ENCODE measurements at regions not wholly inside any gene's neighbourhood (a gene's known extent, or its start where the extent isn't known, plus 50 kb on each side); places are given as distances from the start of the nearest gene placed in this dataset.

DNA sequence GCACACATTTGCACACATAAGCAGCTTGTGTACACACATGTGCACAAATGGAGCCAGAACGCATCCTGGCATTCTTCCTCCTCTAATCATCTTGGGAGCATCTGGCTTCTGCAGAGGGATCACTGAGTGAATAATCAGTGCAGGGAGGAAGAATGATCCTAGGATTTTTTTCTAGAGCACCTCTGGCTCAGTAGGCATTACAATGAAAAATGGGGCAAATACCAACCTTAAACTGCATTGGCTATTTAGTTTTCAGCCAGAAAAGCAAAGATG lies 205.7 kb upstream of the TCF21 start:
- Histone ChIP-seq H3K4me1 (replicated peaks) (no peaks in the 10 kb centered on the region), H3K27ac (no peak overlapping the region), H3K27me3 (replicated peaks; ENCODE audit: insufficient read depth) (no peaks in the 10 kb centered on the region), H3K36me3 (no peaks in the 10 kb centered on the region), H3K9me3 (no peaks in the 10 kb centered on the region), H3K4me3 (no peak overlapping the region)
- no peak for DNase-seq (ENCODE audit: low spot score)
- WGBS = 26% methylated on average over 1 of the region's 1 CpG
- intact Hi-C loops (cut with DNase I) = no loop called here
- TF ChIP-seq POLR2A (IDR thresholded peaks at IDR 0.05) (no peak), POLR2AphosphoS5 (IDR thresholded peaks at IDR 0.05) (no peak)

DNA sequence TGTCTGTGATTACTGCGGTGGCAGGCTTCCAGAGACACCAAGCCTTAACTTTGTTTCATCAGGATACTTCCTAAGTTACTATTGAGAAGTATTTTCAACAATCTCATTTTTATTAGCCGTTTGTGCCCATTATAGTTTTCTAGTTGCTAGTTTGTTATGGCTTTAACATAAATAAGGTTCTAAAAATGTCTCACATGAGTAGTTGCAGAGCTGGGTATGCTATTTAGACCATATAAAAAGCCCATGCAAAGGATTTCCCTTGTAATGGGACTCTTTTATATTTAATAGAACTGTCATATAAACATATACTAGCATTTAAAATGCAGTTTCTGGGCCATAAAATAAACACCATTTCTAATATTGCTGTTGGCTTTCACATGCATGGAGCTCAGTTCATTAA lies 205.3 kb upstream of the TCF21 start:
- WGBS = 15% methylated on average over 2 of the region's 2 CpGs

DNA sequence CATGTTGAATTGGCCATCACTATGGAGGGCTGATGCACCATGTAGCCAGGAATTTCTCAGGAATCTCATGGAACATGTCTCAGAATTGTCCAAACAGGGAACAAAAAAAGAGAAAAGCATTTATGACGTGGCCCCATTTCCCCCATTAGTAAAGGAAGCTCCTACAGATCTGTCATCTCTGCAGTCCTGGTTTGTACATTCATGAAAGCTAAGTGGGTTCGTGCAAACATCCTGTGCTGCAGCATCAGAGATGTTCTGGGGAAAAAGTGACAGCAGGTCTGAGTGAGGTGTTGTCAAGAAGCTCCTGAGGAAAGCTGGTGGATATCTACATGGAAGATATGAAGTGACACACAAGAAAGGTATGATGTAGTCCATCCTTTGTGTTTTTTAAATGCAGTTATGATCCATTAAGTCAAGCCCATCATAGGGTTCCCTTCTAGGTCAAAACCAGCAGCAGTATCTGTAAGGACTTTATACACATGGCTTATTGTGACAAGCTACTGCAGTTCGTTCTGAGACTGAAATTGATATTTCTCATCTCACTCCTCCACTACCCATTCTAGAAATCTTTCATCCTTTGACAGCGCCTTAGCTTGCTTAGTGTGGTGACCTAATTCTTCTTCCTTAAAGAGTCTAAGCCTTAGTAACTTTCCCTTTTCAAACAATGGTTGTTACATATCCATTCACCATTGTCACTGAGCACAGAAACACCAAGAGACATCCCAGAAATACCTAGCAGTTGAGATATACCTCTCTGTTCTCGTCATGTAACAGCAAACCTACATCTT lies 200.0 kb upstream of the TCF21 start:
- 94% methylated on average over 5 of the region's 5 CpGs for WGBS
- intact Hi-C loops (cut with DNase I) = no loop called here
- Histone ChIP-seq H3K27me3 (replicated peaks; ENCODE audit: insufficient read depth) (no peaks in the 10 kb centered on the region), H3K36me3 (no peaks in the 10 kb centered on the region), H3K9me3 (no peaks in the 10 kb centered on the region), H3K4me3 (no peak overlapping the region), H3K4me1 (replicated peaks) (no peaks in the 10 kb centered on the region), H3K27ac (no peak overlapping the region)
- DNase-seq (ENCODE audit: low spot score) = no peak
- TF ChIP-seq POLR2A (IDR thresholded peaks at IDR 0.05) = no peak

More for the DNA sequence above, 205.3 kb upstream of the TCF21 start:
- no peaks in the 10 kb centered on the region for H3K36me3 ChIP-seq
- intact Hi-C loops (cut with DNase I) = no loop called here
- no peak overlapping the region for H3K27ac ChIP-seq
- H3K4me1 ChIP-seq (replicated peaks) = no peaks in the 10 kb centered on the region
- H3K9me3 ChIP-seq = no peaks in the 10 kb centered on the region
- TF ChIP-seq POLR2AphosphoS5 (IDR thresholded peaks at IDR 0.05) (no peak), POLR2A (IDR thresholded peaks at IDR 0.05) (no peak)
- H3K4me3 ChIP-seq = no peak overlapping the region
- DNase-seq (ENCODE audit: low spot score) = no peak
- no peaks in the 10 kb centered on the region for H3K27me3 ChIP-seq (replicated peaks; ENCODE audit: insufficient read depth)

DNA sequence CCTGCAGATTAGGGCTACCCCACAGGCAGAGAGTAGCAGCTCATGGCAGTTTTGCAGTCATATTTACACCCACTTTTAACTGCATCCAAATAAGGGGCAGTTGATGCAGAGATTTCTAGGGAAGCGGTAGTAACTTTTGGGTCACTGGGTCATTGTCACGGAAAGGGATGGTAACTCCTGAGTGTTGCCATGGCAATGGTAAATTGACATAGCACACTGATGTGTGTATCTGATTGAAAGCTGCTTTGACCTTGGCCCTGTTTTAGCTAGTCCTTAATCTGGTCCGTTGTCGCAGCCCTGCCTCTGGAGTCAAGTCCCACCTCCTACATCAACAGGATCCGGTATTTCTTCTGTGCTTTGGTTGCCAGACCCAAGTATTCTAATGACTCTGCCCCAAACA lies 199.1 kb upstream of the TCF21 start:
- H3K27me3 ChIP-seq (replicated peaks; ENCODE audit: insufficient read depth) = no peaks in the 10 kb centered on the region
- H3K9me3 ChIP-seq = no peaks in the 10 kb centered on the region
- H3K27ac ChIP-seq = no peak overlapping the region
- intact Hi-C loops (cut with DNase I) = no loop called here
- H3K4me3 ChIP-seq = no peak overlapping the region
- H3K36me3 ChIP-seq = no peaks in the 10 kb centered on the region
- TF ChIP-seq, protein P1, sequence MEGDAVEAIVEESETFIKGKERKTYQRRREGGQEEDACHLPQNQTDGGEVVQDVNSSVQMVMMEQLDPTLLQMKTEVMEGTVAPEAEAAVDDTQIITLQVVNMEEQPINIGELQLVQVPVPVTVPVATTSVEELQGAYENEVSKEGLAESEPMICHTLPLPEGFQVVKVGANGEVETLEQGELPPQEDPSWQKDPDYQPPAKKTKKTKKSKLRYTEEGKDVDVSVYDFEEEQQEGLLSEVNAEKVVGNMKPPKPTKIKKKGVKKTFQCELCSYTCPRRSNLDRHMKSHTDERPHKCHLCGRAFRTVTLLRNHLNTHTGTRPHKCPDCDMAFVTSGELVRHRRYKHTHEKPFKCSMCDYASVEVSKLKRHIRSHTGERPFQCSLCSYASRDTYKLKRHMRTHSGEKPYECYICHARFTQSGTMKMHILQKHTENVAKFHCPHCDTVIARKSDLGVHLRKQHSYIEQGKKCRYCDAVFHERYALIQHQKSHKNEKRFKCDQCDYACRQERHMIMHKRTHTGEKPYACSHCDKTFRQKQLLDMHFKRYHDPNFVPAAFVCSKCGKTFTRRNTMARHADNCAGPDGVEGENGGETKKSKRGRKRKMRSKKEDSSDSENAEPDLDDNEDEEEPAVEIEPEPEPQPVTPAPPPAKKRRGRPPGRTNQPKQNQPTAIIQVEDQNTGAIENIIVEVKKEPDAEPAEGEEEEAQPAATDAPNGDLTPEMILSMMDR (IDR thresholded peaks at IDR 0.05) = no peak
- TF ChIP-seq POLR2A (IDR thresholded peaks at IDR 0.05) = no peak
- TF ChIP-seq POLR2AphosphoS5 (IDR thresholded peaks at IDR 0.05) = no peak
- 83% methylated on average over 5 of the region's 5 CpGs for WGBS
- H3K4me1 ChIP-seq (replicated peaks) = no peaks in the 10 kb centered on the region
- DNase-seq (ENCODE audit: low spot score) = no peak

DNA sequence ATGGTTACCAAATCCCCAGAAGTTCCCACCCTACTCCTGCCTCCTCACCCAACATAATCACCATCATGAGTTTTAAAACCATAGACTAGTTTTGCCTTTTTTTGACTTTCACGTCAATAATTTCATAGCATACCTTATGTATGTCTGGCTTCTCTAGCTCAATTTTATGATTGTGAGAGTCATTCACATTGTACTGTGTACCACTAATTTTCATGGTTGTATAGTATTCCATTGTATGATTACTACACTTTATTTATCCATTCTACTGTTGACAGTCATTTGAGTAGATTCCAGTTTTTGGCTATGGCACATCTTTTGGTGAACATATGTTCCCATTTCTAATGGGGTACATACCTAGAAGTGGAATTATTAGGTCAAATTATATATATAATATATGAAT lies 195.3 kb upstream of the TCF21 start:
- Histone ChIP-seq H3K27ac (no peak overlapping the region), H3K27me3 (replicated peaks; ENCODE audit: insufficient read depth) (no peaks in the 10 kb centered on the region), H3K36me3 (no peaks in the 10 kb centered on the region), H3K4me1 (replicated peaks) (no peaks in the 10 kb centered on the region), H3K9me3 (no peaks in the 10 kb centered on the region), H3K4me3 (no peak overlapping the region)
- intact Hi-C loops (cut with DNase I) = no loop called here
- DNase-seq (ENCODE audit: low spot score) = no peak
- WGBS = 94% methylated on average over 1 of the region's 1 CpG
- TF ChIP-seq POLR2A (IDR thresholded peaks at IDR 0.05) = no peak
- TF ChIP-seq, protein P1 (IDR thresholded peaks at IDR 0.05) = no peak

DNA sequence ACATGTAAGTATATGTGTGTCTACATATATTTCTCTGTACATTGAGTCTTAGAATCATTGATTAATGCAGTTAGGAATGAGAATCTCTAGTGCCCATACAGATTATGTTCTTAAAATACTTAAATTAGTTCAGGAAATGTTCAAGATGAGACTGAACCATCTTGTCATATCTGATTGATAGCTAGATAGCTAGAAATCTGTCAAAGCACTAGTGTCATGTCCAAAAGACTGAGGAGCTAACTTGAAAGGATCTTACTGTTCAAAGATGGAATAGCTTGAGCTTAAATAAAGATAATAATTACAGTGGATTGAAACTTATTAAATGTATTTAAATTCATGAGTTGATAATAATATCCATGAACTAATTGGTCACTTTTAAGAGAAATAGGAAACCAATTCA lies 191.7 kb upstream of the TCF21 start:
- intact Hi-C loops (cut with DNase I) = no loop called here
- no peak for DNase-seq (ENCODE audit: low spot score)
- TF ChIP-seq POLR2AphosphoS5 (IDR thresholded peaks at IDR 0.05) (no peak), POLR2A (IDR thresholded peaks at IDR 0.05) (no peak)
- TF ChIP-seq, protein P1 (IDR thresholded peaks at IDR 0.05) = no peak
- Histone ChIP-seq H3K4me3 (no peak overlapping the region), H3K27me3 (replicated peaks; ENCODE audit: insufficient read depth) (no peaks in the 10 kb centered on the region), H3K9me3 (no peaks in the 10 kb centered on the region), H3K27ac (no peak overlapping the region), H3K4me1 (replicated peaks) (no peaks in the 10 kb centered on the region), H3K36me3 (no peaks in the 10 kb centered on the region)
